Activated T-helper 17 cell treated with anti-CD3 and anti-CD28 coated beads, Interleukin-2, amount 50 U/mL, for 72 hours (primary cell): ENCODE measurements at regions not wholly inside any gene's neighbourhood (a gene's known extent, or its start where the extent isn't known, plus 50 kb on each side); places are given as distances from the start of the nearest gene placed in this dataset.

Experiments
- ATAC-seq: fragments of 150-1000 bp; cut with Tn5 transposase; replicated peaks from 2 replicates; pipeline ENCODE4 v1.10.0; 2021; ENCODE audit warnings: mild to moderate bottlenecking, moderate library complexity
- H3K27ac Mint-ChIP-seq: one replicate; pipeline ENCODE4 v1.8.0; 2022; ENCODE audit warnings: mixed read lengths
- H3K27me3 Mint-ChIP-seq: one replicate; pipeline ENCODE4 v1.8.0; 2022; ENCODE audit warnings: mixed read lengths
- H3K36me3 Mint-ChIP-seq: one replicate; pipeline ENCODE4 v1.8.0; 2022; ENCODE audit warnings: low read depth, mild to moderate bottlenecking, mixed read lengths
- H3K4me1 Mint-ChIP-seq: one replicate; pipeline ENCODE4 v1.8.0; 2022; ENCODE audit warnings: mixed read lengths
- H3K4me3 Mint-ChIP-seq: one replicate; pipeline ENCODE4 v1.8.0; 2022; ENCODE audit warnings: mild to moderate bottlenecking, mixed read lengths
- H3K9me3 Mint-ChIP-seq: one replicate; pipeline ENCODE4 v1.8.0; 2022; ENCODE audit warnings: mixed read lengths

- Mint-ChIP-seq H3K36me3 (no peaks in the 10 kb centered on the region), H3K27me3 (no peaks in the 10 kb centered on the region), H3K9me3 (peaks cover 27% of the 10 kb centered on the region), H3K4me3 (no peak overlapping the region), H3K27ac (no peak overlapping the region), H3K4me1 (no peaks in the 10 kb centered on the region)
- ATAC-seq, result no peak
Measured at GRCh38 chr4:27701606-27702005, 841.0 kb downstream of the STIM2 start.

GRCh38 chr4:27702730-27703431 is 842.2 kb downstream of the STIM2 start:
- no peak overlapping the region for H3K4me3 Mint-ChIP-seq
- H3K36me3 Mint-ChIP-seq, result no peaks in the 10 kb centered on the region
- H3K9me3 Mint-ChIP-seq, result peaks cover 23% of the 10 kb centered on the region
- ATAC-seq, result no peak
- no peaks in the 10 kb centered on the region for H3K4me1 Mint-ChIP-seq
- no peak overlapping the region for H3K27ac Mint-ChIP-seq
- H3K27me3 Mint-ChIP-seq, result no peaks in the 10 kb centered on the region

- no peaks in the 10 kb centered on the region for H3K36me3 Mint-ChIP-seq
- H3K27ac Mint-ChIP-seq, result no peak overlapping the region
- H3K27me3 Mint-ChIP-seq, result no peaks in the 10 kb centered on the region
- H3K4me1 Mint-ChIP-seq, result no peaks in the 10 kb centered on the region
- H3K4me3 Mint-ChIP-seq, result no peak overlapping the region
- ATAC-seq, result no peak
- H3K9me3 Mint-ChIP-seq, result peaks cover 20% of the 10 kb centered on the region
Measured at GRCh38 chr4:27703771-27704170, 843.1 kb downstream of the STIM2 start.

GRCh38 chr4:27711041-27711440 is 850.4 kb downstream of the STIM2 start:
- Mint-ChIP-seq H3K27me3 (no peaks in the 10 kb centered on the region), H3K4me1 (no peaks in the 10 kb centered on the region), H3K27ac (no peak overlapping the region), H3K9me3 (peaks cover 5% of the 10 kb centered on the region), H3K4me3 (no peak overlapping the region), H3K36me3 (no peaks in the 10 kb centered on the region)
- ATAC-seq, result no peak

- peaks cover 6% of the 10 kb centered on the region for H3K9me3 Mint-ChIP-seq
- no peak overlapping the region for H3K4me3 Mint-ChIP-seq
- H3K27me3 Mint-ChIP-seq, result no peaks in the 10 kb centered on the region
- no peaks in the 10 kb centered on the region for H3K36me3 Mint-ChIP-seq
- H3K27ac Mint-ChIP-seq, result no peak overlapping the region
- no peaks in the 10 kb centered on the region for H3K4me1 Mint-ChIP-seq
- no peak for ATAC-seq
Measured at GRCh38 chr4:27714073-27714472, 853.4 kb downstream of the STIM2 start.

GRCh38 chr4:27716693-27717430 is 856.2 kb downstream of the STIM2 start:
- Mint-ChIP-seq H3K36me3 (no peaks in the 10 kb centered on the region), H3K9me3 (peaks cover 12% of the 10 kb centered on the region), H3K4me3 (no peak overlapping the region), H3K27ac (no peak overlapping the region), H3K27me3 (no peaks in the 10 kb centered on the region), H3K4me1 (no peaks in the 10 kb centered on the region)
- no peak for ATAC-seq

- H3K4me1 Mint-ChIP-seq, result no peaks in the 10 kb centered on the region
- no peaks in the 10 kb centered on the region for H3K36me3 Mint-ChIP-seq
- no peak for ATAC-seq
- H3K4me3 Mint-ChIP-seq, result no peak overlapping the region
- H3K27me3 Mint-ChIP-seq, result no peaks in the 10 kb centered on the region
- H3K9me3 Mint-ChIP-seq, result peaks cover 12% of the 10 kb centered on the region
- H3K27ac Mint-ChIP-seq, result no peak overlapping the region
Measured at GRCh38 chr4:27717431-27717755, 856.8 kb downstream of the STIM2 start.

GRCh38 chr4:27720010-27720766 is 859.5 kb downstream of the STIM2 start:
- Mint-ChIP-seq H3K36me3 (no peaks in the 10 kb centered on the region), H3K4me3 (no peak overlapping the region), H3K27me3 (no peaks in the 10 kb centered on the region), H3K27ac (no peak overlapping the region), H3K9me3 (peaks cover 12% of the 10 kb centered on the region), H3K4me1 (no peaks in the 10 kb centered on the region)
- ATAC-seq, result no peak

GRCh38 chr4:27721193-27721592 is 860.6 kb downstream of the STIM2 start:
- Mint-ChIP-seq H3K4me3 (no peak overlapping the region), H3K27ac (no peak overlapping the region), H3K36me3 (no peaks in the 10 kb centered on the region), H3K27me3 (no peaks in the 10 kb centered on the region), H3K9me3 (peaks cover 12% of the 10 kb centered on the region), H3K4me1 (no peaks in the 10 kb centered on the region)
- ATAC-seq, result no peak

- peaks cover 13% of the 10 kb centered on the region for H3K9me3 Mint-ChIP-seq
Measured at GRCh38 chr4:27728892-27729291, 868.3 kb downstream of the STIM2 start.

GRCh38 chr4:27742816-27743215 is 882.2 kb downstream of the STIM2 start:
- no peak overlapping the region for H3K4me3 Mint-ChIP-seq
- H3K36me3 Mint-ChIP-seq, result no peaks in the 10 kb centered on the region
- ATAC-seq, result no peak
- H3K27ac Mint-ChIP-seq, result no peak overlapping the region
- no peaks in the 10 kb centered on the region for H3K4me1 Mint-ChIP-seq
- H3K9me3 Mint-ChIP-seq, result peaks cover 15% of the 10 kb centered on the region
- no peaks in the 10 kb centered on the region for H3K27me3 Mint-ChIP-seq

More at GRCh38 chr4:27728892-27729291, 868.3 kb downstream of the STIM2 start:
- no peaks in the 10 kb centered on the region for H3K36me3 Mint-ChIP-seq
- no peak overlapping the region for H3K4me3 Mint-ChIP-seq
- H3K27me3 Mint-ChIP-seq, result no peaks in the 10 kb centered on the region
- H3K27ac Mint-ChIP-seq, result no peak overlapping the region
- ATAC-seq, result no peak
- H3K4me1 Mint-ChIP-seq, result no peaks in the 10 kb centered on the region

- Mint-ChIP-seq H3K27ac (no peak overlapping the region), H3K36me3 (no peaks in the 10 kb centered on the region), H3K4me3 (no peak overlapping the region), H3K27me3 (no peaks in the 10 kb centered on the region), H3K4me1 (no peaks in the 10 kb centered on the region), H3K9me3 (no peaks in the 10 kb centered on the region)
- no peak for ATAC-seq
Measured at GRCh38 chr4:27759611-27760575, 899.3 kb downstream of the STIM2 start.

- no peak overlapping the region for H3K4me3 Mint-ChIP-seq
- no peaks in the 10 kb centered on the region for H3K27me3 Mint-ChIP-seq
- H3K27ac Mint-ChIP-seq, result no peak overlapping the region
- no peaks in the 10 kb centered on the region for H3K4me1 Mint-ChIP-seq
- no peak for ATAC-seq
- peaks cover 8% of the 10 kb centered on the region for H3K9me3 Mint-ChIP-seq
- H3K36me3 Mint-ChIP-seq, result no peaks in the 10 kb centered on the region
Measured at GRCh38 chr4:27763830-27764525, 903.3 kb downstream of the STIM2 start.

GRCh38 chr4:27764526-27764837 is 903.8 kb downstream of the STIM2 start:
- no peak for ATAC-seq
- H3K27ac Mint-ChIP-seq, result no peak overlapping the region
- no peak overlapping the region for H3K4me3 Mint-ChIP-seq
- no peaks in the 10 kb centered on the region for H3K36me3 Mint-ChIP-seq
- H3K4me1 Mint-ChIP-seq, result no peaks in the 10 kb centered on the region
- peaks cover 8% of the 10 kb centered on the region for H3K9me3 Mint-ChIP-seq
- no peaks in the 10 kb centered on the region for H3K27me3 Mint-ChIP-seq
